MM.1S (cell line): ENCODE measurements at regions not wholly inside any gene's neighbourhood (a gene's known extent, or its start where the extent isn't known, plus 50 kb on each side); places are given as distances from the start of the nearest gene placed in this dataset.

Experiments used
- DNase-seq: peaks from one replicate; pipeline ENCODE4 v3.0.0-alpha.2; 2015
- H2AFZ ChIP-seq: fragments of 300-600 bp; sonication (generic); 2 replicates; pipeline ENCODE4 v1.6.0; 2016; ENCODE audit warnings: antibody characterized with exemption, low read length
- H3F3A ChIP-seq: fragments of 300-600 bp; sonication (generic); 2 replicates; pipeline ENCODE4 v1.6.1; 2016; ENCODE audit warnings: mild to moderate bottlenecking, antibody characterized with exemption, low read length, moderate library complexity, mixed read lengths; ENCODE audit not compliant: insufficient read depth
- H3K27ac ChIP-seq: fragments of 300-600 bp; sonication (generic); 2 replicates; pipeline ENCODE4 v1.5.1; 2016; ENCODE audit warnings: mild to moderate bottlenecking, low read length
- H3K27me3 ChIP-seq: fragments of 300-600 bp; sonication (generic); replicated peaks from 2 replicates; pipeline ENCODE4 v1.6.0; 2016; ENCODE audit warnings: low read length; ENCODE audit not compliant: insufficient read depth
- H3K36me3 ChIP-seq: fragments of 300-600 bp; sonication (generic); replicated peaks from 2 replicates; pipeline ENCODE4 v1.6.1; 2016; ENCODE audit warnings: mild to moderate bottlenecking, low read length, mixed read lengths; ENCODE audit not compliant: insufficient read depth
- H3K4me1 ChIP-seq: fragments of 300-600 bp; sonication (generic); 2 replicates; pipeline ENCODE4 v1.6.1; 2016; ENCODE audit warnings: low read length, mixed read lengths
- H3K4me2 ChIP-seq: fragments of 300-600 bp; sonication (generic); 2 replicates; pipeline ENCODE4 v1.6.0; 2016; ENCODE audit warnings: low read depth, low read length
- H3K4me3 ChIP-seq: fragments of 300-600 bp; sonication (generic); 2 replicates; pipeline ENCODE4 v1.5.1; 2016; ENCODE audit warnings: low read length, mixed read lengths
- H3K79me2 ChIP-seq: fragments of 300-600 bp; sonication (generic); 2 replicates; pipeline ENCODE4 v1.6.1; 2016; ENCODE audit warnings: mixed run types, low read length, mixed read lengths
- H3K9ac ChIP-seq: fragments of 300-600 bp; sonication (generic); 2 replicates; pipeline ENCODE4 v1.6.1; 2016; ENCODE audit warnings: low read length, mixed read lengths
- H3K9me2 ChIP-seq: fragments of 300-600 bp; sonication (generic); replicated peaks from 2 replicates; pipeline ENCODE4 v1.6.1; 2016; ENCODE audit warnings: mild to moderate bottlenecking, low read length, mixed read lengths; ENCODE audit not compliant: insufficient read depth
- H3K9me3 ChIP-seq: fragments of 300-600 bp; sonication (generic); replicated peaks from 2 replicates; pipeline ENCODE4 v1.6.1; 2016; ENCODE audit warnings: mild to moderate bottlenecking, low read length, mixed read lengths; ENCODE audit not compliant: insufficient read depth
- H4K20me1 ChIP-seq: fragments of 300-600 bp; sonication (generic); 2 replicates; pipeline ENCODE4 v1.6.1; 2016; ENCODE audit warnings: mild to moderate bottlenecking, low read length, moderate library complexity, mixed read lengths; ENCODE audit not compliant: insufficient read depth
- EZH2 ChIP-seq: fragments of 300-600 bp; sonication (generic); optimal IDR thresholded peaks from 2 replicates; pipeline ENCODE3; 2017; ENCODE audit warnings: low read depth, mild to moderate bottlenecking, antibody characterized with exemption, low read length, mixed read lengths
- EZH2phosphoT487 ChIP-seq: fragments of 300-600 bp; sonication (generic); IDR thresholded peaks from 2 replicates; pipeline ENCODE4 v1.6.1; 2018; ENCODE audit warnings: antibody characterized with exemption, low read length
- TF ChIP-seq, protein P1 (sequence below): fragments of 300-600 bp; sonication (generic); IDR thresholded peaks from 2 replicates; pipeline ENCODE4 v1.5.1; 2016; ENCODE audit warnings: antibody characterized with exemption, low read length, mixed read lengths

DNA sequence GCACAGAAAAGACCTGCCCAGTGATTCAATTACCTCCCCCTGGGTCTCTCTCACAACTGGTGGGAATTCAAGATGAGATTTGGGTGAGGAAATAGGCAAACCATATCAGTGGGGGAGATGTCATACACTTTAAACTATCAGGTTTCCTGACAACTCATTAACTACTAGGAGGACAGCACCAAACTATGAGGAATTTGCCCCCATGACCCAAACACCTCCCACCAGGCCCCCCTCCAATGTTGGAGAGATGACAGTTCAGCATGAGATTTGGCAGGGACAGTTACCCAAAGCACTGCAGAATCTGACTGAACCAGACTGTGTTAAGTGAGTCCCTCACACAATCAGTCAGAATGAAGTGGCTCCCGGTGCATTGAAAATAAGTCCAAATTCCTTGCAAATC lies 148.0 kb downstream of the TTLL2 start:
- H3K27ac ChIP-seq, result no peak overlapping the region
- H3K4me2 ChIP-seq, result no peak overlapping the region
- TF ChIP-seq, protein P1, sequence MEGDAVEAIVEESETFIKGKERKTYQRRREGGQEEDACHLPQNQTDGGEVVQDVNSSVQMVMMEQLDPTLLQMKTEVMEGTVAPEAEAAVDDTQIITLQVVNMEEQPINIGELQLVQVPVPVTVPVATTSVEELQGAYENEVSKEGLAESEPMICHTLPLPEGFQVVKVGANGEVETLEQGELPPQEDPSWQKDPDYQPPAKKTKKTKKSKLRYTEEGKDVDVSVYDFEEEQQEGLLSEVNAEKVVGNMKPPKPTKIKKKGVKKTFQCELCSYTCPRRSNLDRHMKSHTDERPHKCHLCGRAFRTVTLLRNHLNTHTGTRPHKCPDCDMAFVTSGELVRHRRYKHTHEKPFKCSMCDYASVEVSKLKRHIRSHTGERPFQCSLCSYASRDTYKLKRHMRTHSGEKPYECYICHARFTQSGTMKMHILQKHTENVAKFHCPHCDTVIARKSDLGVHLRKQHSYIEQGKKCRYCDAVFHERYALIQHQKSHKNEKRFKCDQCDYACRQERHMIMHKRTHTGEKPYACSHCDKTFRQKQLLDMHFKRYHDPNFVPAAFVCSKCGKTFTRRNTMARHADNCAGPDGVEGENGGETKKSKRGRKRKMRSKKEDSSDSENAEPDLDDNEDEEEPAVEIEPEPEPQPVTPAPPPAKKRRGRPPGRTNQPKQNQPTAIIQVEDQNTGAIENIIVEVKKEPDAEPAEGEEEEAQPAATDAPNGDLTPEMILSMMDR, result no peak
- TF ChIP-seq EZH2 (no peak), EZH2phosphoT487 (no peak)
- H3K9me2 ChIP-seq, result no peaks in the 10 kb centered on the region
- no peaks in the 10 kb centered on the region for H3K4me1 ChIP-seq
- no peaks in the 10 kb centered on the region for H3K9me3 ChIP-seq
- H3F3A ChIP-seq, result no peaks in the 10 kb centered on the region
- no peaks in the 10 kb centered on the region for H3K79me2 ChIP-seq
- DNase-seq, result no peak
- no peak overlapping the region for H3K9ac ChIP-seq
- H3K27me3 ChIP-seq, result no peaks in the 10 kb centered on the region
- no peak overlapping the region for H2AFZ ChIP-seq
- no peaks in the 10 kb centered on the region for H3K36me3 ChIP-seq
- H3K4me3 ChIP-seq, result no peak overlapping the region
- no peaks in the 10 kb centered on the region for H4K20me1 ChIP-seq

DNA sequence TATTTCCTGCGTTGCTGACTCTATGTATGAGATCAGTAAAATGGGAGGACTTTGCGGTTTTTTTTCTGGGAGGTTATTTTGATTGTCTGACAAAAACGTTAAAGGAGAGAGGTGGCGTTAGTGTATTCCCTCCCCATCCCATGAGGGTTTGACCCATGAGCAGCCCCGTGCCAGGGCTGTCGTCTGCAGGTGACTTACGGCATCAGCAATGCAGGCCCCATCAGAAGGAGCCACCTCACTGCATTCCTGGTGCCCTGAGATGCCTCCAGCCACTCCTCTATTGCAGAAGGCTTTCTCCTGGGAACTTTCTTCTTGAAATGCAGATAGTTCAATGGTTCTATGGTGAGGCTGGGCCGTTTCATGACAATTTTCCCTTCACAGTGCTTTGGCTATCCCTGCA lies 149.3 kb downstream of the TTLL2 start:
- no peak overlapping the region for H3K4me2 ChIP-seq
- TF ChIP-seq EZH2phosphoT487 (no peak), EZH2 (no peak)
- TF ChIP-seq, protein P1, result no peak
- H3K9me3 ChIP-seq, result no peaks in the 10 kb centered on the region

DNA sequence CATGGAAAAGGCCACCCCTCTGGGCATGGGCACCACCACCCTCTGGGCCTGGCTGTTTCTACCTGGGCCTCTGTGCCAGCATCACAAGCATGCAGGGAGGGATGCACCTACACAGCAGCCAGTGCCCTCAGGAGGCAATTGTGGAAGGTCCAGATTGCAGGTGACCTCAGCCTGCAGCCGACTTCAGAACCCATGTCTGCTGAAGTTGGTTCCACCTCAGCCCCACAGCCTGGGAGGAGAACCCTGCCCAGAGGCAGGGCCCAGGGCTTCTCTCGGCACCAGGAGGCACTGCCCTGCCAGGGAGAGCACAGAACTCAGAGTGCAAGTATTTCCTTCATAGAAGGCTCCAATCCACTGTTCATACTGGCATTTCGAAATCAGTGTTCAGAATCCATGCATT lies 149.8 kb downstream of the TTLL2 start:
- no peaks in the 10 kb centered on the region for H3K36me3 ChIP-seq
- no peaks in the 10 kb centered on the region for H3K27me3 ChIP-seq
- no peaks in the 10 kb centered on the region for H3F3A ChIP-seq
- H3K9me3 ChIP-seq, result no peaks in the 10 kb centered on the region
- no peak overlapping the region for H3K9ac ChIP-seq
- H4K20me1 ChIP-seq, result no peaks in the 10 kb centered on the region
- TF ChIP-seq, protein P1, result no peak
- no peak for TF ChIP-seq EZH2phosphoT487
- no peak for TF ChIP-seq EZH2
- DNase-seq, result no peak
- H3K9me2 ChIP-seq, result no peaks in the 10 kb centered on the region
- no peak overlapping the region for H3K4me2 ChIP-seq
- no peaks in the 10 kb centered on the region for H3K4me1 ChIP-seq
- no peaks in the 10 kb centered on the region for H3K79me2 ChIP-seq
- H2AFZ ChIP-seq, result no peak overlapping the region
- H3K4me3 ChIP-seq, result no peak overlapping the region
- H3K27ac ChIP-seq, result no peak overlapping the region

More for the DNA sequence above, 149.3 kb downstream of the TTLL2 start:
- Histone ChIP-seq H2AFZ (no peak overlapping the region), H3F3A (no peaks in the 10 kb centered on the region), H3K36me3 (no peaks in the 10 kb centered on the region), H3K27ac (no peak overlapping the region), H3K9me2 (no peaks in the 10 kb centered on the region), H3K4me1 (no peaks in the 10 kb centered on the region), H3K27me3 (no peaks in the 10 kb centered on the region), H3K4me3 (no peak overlapping the region), H4K20me1 (no peaks in the 10 kb centered on the region), H3K9ac (no peak overlapping the region), H3K79me2 (no peaks in the 10 kb centered on the region)
- DNase-seq, result no peak
